Activated CD4-positive, alpha-beta T cell treated with anti-CD3 and anti-CD28 coated beads, Interleukin-2, Interleukin-6, amounts not matched to agents 100 ng/mL and 50 ng/mL, durations not matched to agents 16 hours and 8 hours (primary cell): ENCODE measurements at regions not wholly inside any gene's neighbourhood (a gene's known extent, or its start where the extent isn't known, plus 50 kb on each side); places are given as distances from the start of the nearest gene placed in this dataset.

Experiments used
- DNase-seq: peaks from one replicate; pipeline ENCODE4 v3.0.0-alpha.2; 2020

- no peak for DNase-seq
Measured at GRCh38 chr4:167713756-167714155, 378.6 kb upstream of the ANXA10 start.

- no peak for DNase-seq
Measured at GRCh38 chr4:167715176-167715575, 377.2 kb upstream of the ANXA10 start.

GRCh38 chr4:167717495-167717894 is 374.8 kb upstream of the ANXA10 start:
- DNase-seq: no peak

- DNase-seq: no peak
Measured at GRCh38 chr4:167721617-167722486, 370.5 kb upstream of the ANXA10 start.

GRCh38 chr4:167722487-167722808 is 369.9 kb upstream of the ANXA10 start:
- no peak for DNase-seq

- DNase-seq: no peak
Measured at GRCh38 chr4:167724941-167725340, 367.4 kb upstream of the ANXA10 start.

- no peak for DNase-seq
Measured at GRCh38 chr4:167730769-167731168, 361.6 kb upstream of the ANXA10 start.

GRCh38 chr4:167745024-167745687 is 347.2 kb upstream of the ANXA10 start:
- no peak for DNase-seq

- no peak for DNase-seq
Measured at GRCh38 chr4:167767281-167767680, 325.1 kb upstream of the ANXA10 start.

GRCh38 chr4:167774646-167775045 is 317.7 kb upstream of the ANXA10 start:
- no peak for DNase-seq

- no peak for DNase-seq
Measured at GRCh38 chr4:167775375-167775774, 317.0 kb upstream of the ANXA10 start.

GRCh38 chr4:167779280-167779679 is 313.1 kb upstream of the ANXA10 start:
- no peak for DNase-seq

GRCh38 chr4:167779864-167780263 is 312.5 kb upstream of the ANXA10 start:
- DNase-seq: no peak

- no peak for DNase-seq
Measured at GRCh38 chr4:167784826-167785225, 307.5 kb upstream of the ANXA10 start.

- no peak for DNase-seq
Measured at GRCh38 chr4:167785523-167785922, 306.8 kb upstream of the ANXA10 start.

GRCh38 chr4:167786504-167786903 is 305.8 kb upstream of the ANXA10 start:
- DNase-seq: no peak

- no peak for DNase-seq
Measured at GRCh38 chr4:167787231-167787630, 305.1 kb upstream of the ANXA10 start.

GRCh38 chr4:167802463-167803212 is 289.7 kb upstream of the ANXA10 start:
- DNase-seq: no peak

- no peak for DNase-seq
Measured at GRCh38 chr4:167811958-167812357, 280.4 kb upstream of the ANXA10 start.

GRCh38 chr4:167826281-167826680 is 266.1 kb upstream of the ANXA10 start:
- no peak for DNase-seq

- DNase-seq: no peak
Measured at GRCh38 chr4:167831855-167832254, 260.5 kb upstream of the ANXA10 start.

- DNase-seq: no peak
Measured at GRCh38 chr4:167838686-167839085, 253.7 kb upstream of the ANXA10 start.

GRCh38 chr4:167842487-167842886 is 249.8 kb upstream of the ANXA10 start:
- no peak for DNase-seq

GRCh38 chr4:167854881-167855280 is 237.5 kb upstream of the ANXA10 start:
- no peak for DNase-seq
